KMS-11 (cell line): ENCODE measurements at regions not wholly inside any gene's neighbourhood (a gene's known extent, or its start where the extent isn't known, plus 50 kb on each side); places are given as distances from the start of the nearest gene placed in this dataset.

Experiments used
- H2AFZ ChIP-seq: fragments of 200-600 bp; sonication (generic); 2 replicates; pipeline ENCODE4 v1.6.1; 2016; ENCODE audit warnings: antibody characterized with exemption, mixed run types, low read depth
- H3K27ac ChIP-seq: fragments of 200-600 bp; sonication (generic); 2 replicates; pipeline ENCODE4 v1.6.1; 2016; ENCODE audit warnings: mild to moderate bottlenecking, mixed run types
- H3K27me3 ChIP-seq: fragments of 200-600 bp; sonication (generic); 2 replicates; pipeline ENCODE4 v1.6.1; 2017; ENCODE audit warnings: mild to moderate bottlenecking, low read depth, mixed run types, moderate library complexity; ENCODE audit not compliant: insufficient read depth
- H3K36me3 ChIP-seq: fragments of 200-600 bp; sonication (generic); 2 replicates; pipeline ENCODE4 v1.6.1; 2017; ENCODE audit warnings: mild to moderate bottlenecking, mixed run types; ENCODE audit not compliant: insufficient read depth
- H3K4me1 ChIP-seq: fragments of 200-600 bp; sonication (generic); 2 replicates; pipeline ENCODE4 v1.6.1; 2016; ENCODE audit warnings: mild to moderate bottlenecking, low read depth, mixed run types; ENCODE audit not compliant: poor library complexity, severe bottlenecking
- H3K4me2 ChIP-seq: fragments of 200-600 bp; sonication (generic); 2 replicates; pipeline ENCODE4 v1.7.0; 2016; ENCODE audit warnings: mild to moderate bottlenecking, mixed run types
- H3K4me3 ChIP-seq: fragments of 200-600 bp; sonication (generic); IDR thresholded peaks from 2 replicates; pipeline ENCODE4 v1.6.1; 2017; ENCODE audit warnings: low read depth, low read length, mixed read lengths; ENCODE audit not compliant: insufficient read depth
- H3K79me2 ChIP-seq: fragments of 200-600 bp; sonication (generic); 2 replicates; pipeline ENCODE4 v1.6.1; 2016; ENCODE audit warnings: low read depth, mixed run types; ENCODE audit not compliant: insufficient read depth
- H3K9ac ChIP-seq: fragments of 200-600 bp; sonication (generic); 2 replicates; pipeline ENCODE4 v1.6.1; 2016; ENCODE audit warnings: mild to moderate bottlenecking, mixed run types
- H4K20me1 ChIP-seq: fragments of 200-600 bp; sonication (generic); 2 replicates; pipeline ENCODE4 v1.6.1; 2016; ENCODE audit warnings: mild to moderate bottlenecking, mixed run types; ENCODE audit not compliant: insufficient read depth
- CTCF ChIP-seq: fragments of 200-600 bp; sonication (generic); conservative IDR thresholded peaks from 2 replicates; pipeline ENCODE4 v1.6.1; 2017; ENCODE audit warnings: low read depth, mild to moderate bottlenecking, antibody characterized with exemption, low read length, moderate library complexity, mixed read lengths

GRCh38 chr3:144930431-144930830, 958.8 kb downstream of the DIPK2A start:
- no peaks in the 10 kb centered on the region for H3K4me1 ChIP-seq
- H4K20me1 ChIP-seq, result no peaks in the 10 kb centered on the region
- H3K27me3 ChIP-seq, result no peaks in the 10 kb centered on the region
- H3K4me2 ChIP-seq, result no peak overlapping the region
- H3K27ac ChIP-seq, result no peak overlapping the region
- H3K79me2 ChIP-seq, result no peaks in the 10 kb centered on the region
- TF ChIP-seq CTCF, result no peak
- H3K4me3 ChIP-seq, result no peak overlapping the region
- H2AFZ ChIP-seq, result no peak overlapping the region
- no peak overlapping the region for H3K9ac ChIP-seq
- H3K36me3 ChIP-seq, result no peaks in the 10 kb centered on the region

GRCh38 chr3:144931590-144931989, 960.0 kb downstream of the DIPK2A start:
- Histone ChIP-seq H3K9ac (no peak overlapping the region), H3K27me3 (no peaks in the 10 kb centered on the region), H3K79me2 (no peaks in the 10 kb centered on the region), H3K36me3 (no peaks in the 10 kb centered on the region), H4K20me1 (no peaks in the 10 kb centered on the region), H3K27ac (no peak overlapping the region), H3K4me2 (no peak overlapping the region), H2AFZ (no peak overlapping the region), H3K4me1 (no peaks in the 10 kb centered on the region), H3K4me3 (no peak overlapping the region)
- no peak for TF ChIP-seq CTCF

GRCh38 chr3:144942093-144942837, 970.6 kb downstream of the DIPK2A start:
- H3K79me2 ChIP-seq, result no peaks in the 10 kb centered on the region
- no peak overlapping the region for H3K4me2 ChIP-seq
- no peak overlapping the region for H3K4me3 ChIP-seq
- H3K27me3 ChIP-seq, result no peaks in the 10 kb centered on the region
- no peak for TF ChIP-seq CTCF
- no peaks in the 10 kb centered on the region for H3K4me1 ChIP-seq
- H3K27ac ChIP-seq, result no peak overlapping the region
- no peaks in the 10 kb centered on the region for H3K36me3 ChIP-seq
- no peaks in the 10 kb centered on the region for H4K20me1 ChIP-seq
- no peak overlapping the region for H3K9ac ChIP-seq
- H2AFZ ChIP-seq, result no peak overlapping the region

- Histone ChIP-seq H3K4me1 (no peaks in the 10 kb centered on the region), H3K4me3 (no peak overlapping the region), H3K36me3 (no peaks in the 10 kb centered on the region), H3K27me3 (no peaks in the 10 kb centered on the region), H2AFZ (no peak overlapping the region), H3K4me2 (no peak overlapping the region), H3K9ac (no peak overlapping the region), H4K20me1 (no peaks in the 10 kb centered on the region), H3K79me2 (no peaks in the 10 kb centered on the region), H3K27ac (no peak overlapping the region)
- no peak for TF ChIP-seq CTCF
Measured at GRCh38 chr3:144942838-144943197, 971.2 kb downstream of the DIPK2A start.
